GM11168 (cell line): ENCODE measurements at regions not wholly inside any gene's neighbourhood (a gene's known extent, or its start where the extent isn't known, plus 50 kb on each side); places are given as distances from the start of the nearest gene placed in this dataset.

Source experiments
- in situ Hi-C: fragments of 300-500 bp; cut with MboI; formaldehyde crosslinking; loops from one replicate; pipeline ENCODE4 v1.12.0; 2022; ENCODE audit warnings: low sequenced_read_pairs; ENCODE audit not compliant: unreplicated experiment

GRCh38 chr10:33385015-33385414 lies 50.5 kb upstream of the NRP1 start:
- in situ Hi-C loops, result no loop called here
